Activated CD4-positive, alpha-beta memory T cell treated with anti-CD3 and anti-CD28 coated beads, Interleukin-2, amount 10 ng/mL, durations not matched to agents 7 days and 5 days (primary cell): ENCODE measurements at regions not wholly inside any gene's neighbourhood (a gene's known extent, or its start where the extent isn't known, plus 50 kb on each side); places are given as distances from the start of the nearest gene placed in this dataset.
"Not testable (repeated sequence)": the region's sequence is repeated elsewhere in the genome, so short reads cannot be mapped to it uniquely, and the experiment has no call there.

Experiments
- CTCF ChIA-PET: fragments of 350-600 bp; sonication (Branson Sonifier 250); formaldehyde crosslinking; loops from one replicate; lab custom pipeline; 2021; ENCODE audit warnings: antibody characterized with exemption, inconsistent platforms; lab: Charles Lee
- POLR2A ChIA-PET: fragments of 350-600 bp; sonication (Branson Sonifier 250); formaldehyde crosslinking; loops from one replicate; lab custom pipeline; 2021; ENCODE audit warnings: antibody characterized with exemption; lab: Charles Lee
- DNase-seq: peaks from one replicate; pipeline ENCODE4 v3.0.0-alpha.2; 2020
- H3K27ac Mint-ChIP-seq: one replicate; pipeline ENCODE4 v1.8.0; 2021; ENCODE audit warnings: mild to moderate bottlenecking, mixed read lengths
- H3K27me3 Mint-ChIP-seq: one replicate; pipeline ENCODE4 v1.8.0; 2021; ENCODE audit warnings: mixed read lengths
- H3K36me3 Mint-ChIP-seq: one replicate; pipeline ENCODE4 v1.8.0; 2021; ENCODE audit warnings: low read depth, mixed read lengths
- H3K4me1 Mint-ChIP-seq: one replicate; pipeline ENCODE4 v1.8.0; 2021; ENCODE audit warnings: mixed read lengths
- H3K4me3 Mint-ChIP-seq: one replicate; pipeline ENCODE4 v1.8.0; 2021; ENCODE audit warnings: mild to moderate bottlenecking, mixed read lengths
- H3K9me3 Mint-ChIP-seq: one replicate; pipeline ENCODE4 v1.8.0; 2021; ENCODE audit warnings: mixed read lengths

- H3K27me3 Mint-ChIP-seq, DNase-seq, POLR2A ChIA-PET, H3K4me3 Mint-ChIP-seq, H3K9me3 Mint-ChIP-seq, CTCF ChIA-PET, H3K4me1 Mint-ChIP-seq, H3K36me3 Mint-ChIP-seq, H3K27ac Mint-ChIP-seq: not testable (repeated sequence)
Observed at GRCh38 chr5:21491182-21491581, 1362.0 kb downstream of the CDH12 start.

GRCh38 chr5:21488828-21489227 lies 1364.3 kb downstream of the CDH12 start:
- H3K4me3 Mint-ChIP-seq, CTCF ChIA-PET, H3K9me3 Mint-ChIP-seq, H3K27ac Mint-ChIP-seq, H3K4me1 Mint-ChIP-seq, H3K36me3 Mint-ChIP-seq, H3K27me3 Mint-ChIP-seq, POLR2A ChIA-PET, DNase-seq: not testable (repeated sequence)

- H3K27me3 Mint-ChIP-seq, H3K36me3 Mint-ChIP-seq, H3K4me1 Mint-ChIP-seq, H3K9me3 Mint-ChIP-seq, H3K4me3 Mint-ChIP-seq, DNase-seq, POLR2A ChIA-PET, CTCF ChIA-PET, H3K27ac Mint-ChIP-seq: not testable (repeated sequence)
Observed at GRCh38 chr5:21485458-21486000, 1367.6 kb downstream of the CDH12 start.

GRCh38 chr5:21484498-21484889 lies 1368.7 kb downstream of the CDH12 start:
- CTCF ChIA-PET, H3K36me3 Mint-ChIP-seq, H3K27me3 Mint-ChIP-seq, H3K9me3 Mint-ChIP-seq, DNase-seq, H3K4me3 Mint-ChIP-seq, POLR2A ChIA-PET, H3K4me1 Mint-ChIP-seq, H3K27ac Mint-ChIP-seq: not testable (repeated sequence)

- POLR2A ChIA-PET, H3K36me3 Mint-ChIP-seq, H3K4me3 Mint-ChIP-seq, H3K27ac Mint-ChIP-seq, H3K4me1 Mint-ChIP-seq, DNase-seq, H3K9me3 Mint-ChIP-seq, H3K27me3 Mint-ChIP-seq, CTCF ChIA-PET: not testable (repeated sequence)
Observed at GRCh38 chr5:21483790-21484497, 1369.2 kb downstream of the CDH12 start.

- DNase-seq, H3K27ac Mint-ChIP-seq, POLR2A ChIA-PET: not testable (repeated sequence)
Observed at GRCh38 chr5:21482983-21483650, 1370.0 kb downstream of the CDH12 start.

GRCh38 chr5:21482522-21482921 lies 1370.6 kb downstream of the CDH12 start:
- H3K9me3 Mint-ChIP-seq, H3K27ac Mint-ChIP-seq, H3K27me3 Mint-ChIP-seq, DNase-seq, CTCF ChIA-PET, H3K36me3 Mint-ChIP-seq, POLR2A ChIA-PET, H3K4me3 Mint-ChIP-seq, H3K4me1 Mint-ChIP-seq: not testable (repeated sequence)

More at GRCh38 chr5:21482983-21483650, 1370.0 kb downstream of the CDH12 start:
- H3K4me3 Mint-ChIP-seq, H3K27me3 Mint-ChIP-seq, H3K36me3 Mint-ChIP-seq, H3K4me1 Mint-ChIP-seq, CTCF ChIA-PET, H3K9me3 Mint-ChIP-seq: not testable (repeated sequence)

- POLR2A ChIA-PET, H3K27ac Mint-ChIP-seq, H3K4me1 Mint-ChIP-seq, DNase-seq, H3K9me3 Mint-ChIP-seq, H3K27me3 Mint-ChIP-seq, CTCF ChIA-PET, H3K36me3 Mint-ChIP-seq, H3K4me3 Mint-ChIP-seq: not testable (repeated sequence)
Observed at GRCh38 chr5:21481320-21482270, 1371.5 kb downstream of the CDH12 start.

- DNase-seq, H3K27me3 Mint-ChIP-seq, H3K36me3 Mint-ChIP-seq, H3K9me3 Mint-ChIP-seq, H3K4me1 Mint-ChIP-seq, POLR2A ChIA-PET, H3K4me3 Mint-ChIP-seq, CTCF ChIA-PET, H3K27ac Mint-ChIP-seq: not testable (repeated sequence)
Observed at GRCh38 chr5:21480054-21480453, 1373.1 kb downstream of the CDH12 start.

GRCh38 chr5:21473981-21474380 lies 1379.2 kb downstream of the CDH12 start:
- peaks cover 19% of the 10 kb centered on the region for H3K36me3 Mint-ChIP-seq
- CTCF ChIA-PET, H3K4me3 Mint-ChIP-seq, H3K27ac Mint-ChIP-seq, H3K4me1 Mint-ChIP-seq, H3K27me3 Mint-ChIP-seq, DNase-seq, POLR2A ChIA-PET, H3K9me3 Mint-ChIP-seq: not testable (repeated sequence)

GRCh38 chr5:21473436-21473835 lies 1379.7 kb downstream of the CDH12 start:
- H3K4me1 Mint-ChIP-seq, CTCF ChIA-PET, H3K27me3 Mint-ChIP-seq, H3K4me3 Mint-ChIP-seq, DNase-seq, H3K9me3 Mint-ChIP-seq, H3K27ac Mint-ChIP-seq, POLR2A ChIA-PET: not testable (repeated sequence)
- peaks cover 19% of the 10 kb centered on the region for H3K36me3 Mint-ChIP-seq

GRCh38 chr5:21471691-21472090 lies 1381.5 kb downstream of the CDH12 start:
- DNase-seq, H3K27me3 Mint-ChIP-seq, H3K9me3 Mint-ChIP-seq, CTCF ChIA-PET, H3K27ac Mint-ChIP-seq, POLR2A ChIA-PET, H3K4me1 Mint-ChIP-seq, H3K4me3 Mint-ChIP-seq: not testable (repeated sequence)
- peaks cover 19% of the 10 kb centered on the region for H3K36me3 Mint-ChIP-seq

- CTCF ChIA-PET: interaction anchor here (1.2 kb wide), 1 partner anchor 11 kb away, joined by 5 read pairs; no protein-coding TSS in a partner anchor
Observed at GRCh38 chr5:21469523-21470101, 1383.5 kb downstream of the CDH12 start.

More at GRCh38 chr5:21469523-21470101, 1383.5 kb downstream of the CDH12 start:
- H3K9me3 Mint-ChIP-seq, DNase-seq, H3K4me1 Mint-ChIP-seq, H3K27ac Mint-ChIP-seq, H3K4me3 Mint-ChIP-seq, POLR2A ChIA-PET, H3K27me3 Mint-ChIP-seq: not testable (repeated sequence)
- peaks cover 23% of the 10 kb centered on the region for H3K36me3 Mint-ChIP-seq
